ENCODE measurements at regions not wholly inside any gene's neighbourhood (a gene's known extent, or its start where the extent isn't known, plus 50 kb on each side); places are given as distances from the start of the nearest gene placed in this dataset.

- no peak for TF ChIP-seq ZFX (IDR thresholded peaks at IDR 0.05)
- no peak for TF ChIP-seq TCF7L2 (IDR thresholded peaks at IDR 0.05; ENCODE audit: borderline replicate concordance, extremely low read depth, insufficient read depth, insufficient read length)
Observed at GRCh38 chr2:146258071-146258470, 1586.8 kb upstream of the ACVR2A start (continued).

- no peak overlapping the region for H3K4me3 ChIP-seq (replicated peaks in 1 of 2; ENCODE audit: low read depth in 1 of 2, low read length in 2 of 2)
- no peaks in the 10 kb centered on the region for H3K27me3 ChIP-seq (ENCODE audit: insufficient read depth, low read length)
- H3K4me2 ChIP-seq (ENCODE audit: low read length): no peak overlapping the region
- intact Hi-C loops (cut with micrococcal nuclease): no loop called here
- ATAC-seq (no peak), DNase-seq (ENCODE audit: low read depth, low spot score) (no peak)
- H3K36me3 ChIP-seq (ENCODE audit: control insufficient read depth in 1 of 2, insufficient read depth in 2 of 2, low read length in 2 of 2): no peaks in the 10 kb centered on the region
- ChIA-PET CTCF (no interaction called here), POLR2A (no interaction called here), RAD21 (ENCODE audit: low non-redundant PET in 1 of 2, low total read pairs in 2 of 2, uncharacterized antibody in 2 of 2, unreplicated experiment in 2 of 2) (no interaction called here)
- H3K79me2 ChIP-seq (ENCODE audit: insufficient read depth, low read length): no peaks in the 10 kb centered on the region
- H2AFZ ChIP-seq (ENCODE audit: low read depth, low read length, poor library complexity, severe bottlenecking): no peak overlapping the region
- no peak overlapping the region for H3K27ac ChIP-seq (ENCODE audit: low read depth, low read length)
- no peak overlapping the region for H3K9ac ChIP-seq (ENCODE audit: low read length)
- no peaks in the 10 kb centered on the region for H3K9me3 ChIP-seq (ENCODE audit: control insufficient read depth in 1 of 2, insufficient read depth in 1 of 2, low read depth in 1 of 2, low read length in 2 of 2)
- H4K20me1 ChIP-seq (ENCODE audit: insufficient read depth): no peaks in the 10 kb centered on the region
- H3K4me1 ChIP-seq (ENCODE audit: control insufficient read depth in 1 of 2, insufficient read depth in 2 of 2, low read length in 2 of 2): no peaks in the 10 kb centered on the region
- no TSS peak for BruUV-seq (replicated peaks)
- TF ChIP-seq SIN3A (IDR thresholded peaks at IDR 0.05; ENCODE audit: low read depth) (no peak), ELF1 (IDR thresholded peaks at IDR 0.05; ENCODE audit: borderline replicate concordance, low read depth) (no peak), FOSL1 (IDR thresholded peaks at IDR 0.05; ENCODE audit: low read depth) (no peak), JUND (IDR thresholded peaks at IDR 0.05) (no peak), RAD21 (IDR thresholded peaks at IDR 0.05; ENCODE audit: low read depth) (no peak), POLR2AphosphoS5 (IDR thresholded peaks at IDR 0.05; ENCODE audit: low read depth, low read length) (no peak), CEBPB (IDR thresholded peaks at IDR 0.05; ENCODE audit: low read depth) (no peak)
- no peaks in the 10 kb centered on the region for H3K9me2 ChIP-seq (ENCODE audit: insufficient read depth)
Observed at GRCh38 chr2:146252119-146252518, 1592.7 kb upstream of the ACVR2A start.

- H3K9me2 ChIP-seq (ENCODE audit: insufficient read depth): no peaks in the 10 kb centered on the region
- H3K36me3 ChIP-seq (ENCODE audit: control insufficient read depth in 1 of 2, insufficient read depth in 2 of 2, low read length in 2 of 2): no peaks in the 10 kb centered on the region
- no peak overlapping the region for H3K9ac ChIP-seq (ENCODE audit: low read length)
- no TSS peak for BruUV-seq (replicated peaks)
- no peak for DNase-seq (ENCODE audit: low read depth, low spot score)
- H2AFZ ChIP-seq (ENCODE audit: low read depth, low read length, poor library complexity, severe bottlenecking): no peak overlapping the region
- no peak for ATAC-seq
- H4K20me1 ChIP-seq (ENCODE audit: insufficient read depth): no peaks in the 10 kb centered on the region
- H3K79me2 ChIP-seq (ENCODE audit: insufficient read depth, low read length): no peaks in the 10 kb centered on the region
- ChIA-PET RAD21 (ENCODE audit: low non-redundant PET in 1 of 2, low total read pairs in 2 of 2, uncharacterized antibody in 2 of 2, unreplicated experiment in 2 of 2) (no interaction called here), CTCF (interaction anchor here (1.1 kb wide), 1 partner anchor 8 kb away, joined by 3 read pairs; no protein-coding TSS in a partner anchor), POLR2A (no interaction called here)
- H3K4me2 ChIP-seq (ENCODE audit: low read length): no peak overlapping the region
- H3K27me3 ChIP-seq (ENCODE audit: insufficient read depth, low read length): no peaks in the 10 kb centered on the region
- H3K4me3 ChIP-seq (replicated peaks in 1 of 2; ENCODE audit: low read depth in 1 of 2, low read length in 2 of 2): no peak overlapping the region
- no peaks in the 10 kb centered on the region for H3K4me1 ChIP-seq (ENCODE audit: control insufficient read depth in 1 of 2, insufficient read depth in 2 of 2, low read length in 2 of 2)
- intact Hi-C loops (cut with micrococcal nuclease): no loop called here
- no peak overlapping the region for H3K27ac ChIP-seq (ENCODE audit: low read depth, low read length)
- H3K9me3 ChIP-seq (ENCODE audit: control insufficient read depth in 1 of 2, insufficient read depth in 1 of 2, low read depth in 1 of 2, low read length in 2 of 2): no peaks in the 10 kb centered on the region
- TF ChIP-seq SIN3A (IDR thresholded peaks at IDR 0.05; ENCODE audit: low read depth) (no peak), CTCF (IDR thresholded peaks at IDR 0.05 in 2 of 3, conservative IDR thresholded peaks at IDR 0.05 in 1 of 3; ENCODE audit: borderline replicate concordance in 1 of 3, insufficient read depth in 1 of 3, low read depth in 2 of 3, low read length in 2 of 3) (no peak), ZNF274 (IDR thresholded peaks at IDR 0.05; ENCODE audit: low read depth, low read length) (no peak), SP1 (IDR thresholded peaks at IDR 0.05; ENCODE audit: low read depth) (no peak), YY1 (IDR thresholded peaks at IDR 0.05; ENCODE audit: extremely low read depth, insufficient replicate concordance, low read depth, low read length) (no peak), ELF1 (IDR thresholded peaks at IDR 0.05; ENCODE audit: borderline replicate concordance, low read depth) (no peak), SRF (IDR thresholded peaks at IDR 0.05; ENCODE audit: low read depth) (no peak), JUND (IDR thresholded peaks at IDR 0.05) (no peak), POLR2AphosphoS5 (IDR thresholded peaks at IDR 0.05; ENCODE audit: low read depth, low read length) (no peak), EZH2 (IDR thresholded peaks at IDR 0.05) (no peak), ATF3 (IDR thresholded peaks at IDR 0.05) (no peak)
Observed at GRCh38 chr2:146251328-146251727, 1593.5 kb upstream of the ACVR2A start.
